Mesendoderm (in vitro differentiated cells): ENCODE measurements at regions not wholly inside any gene's neighbourhood (a gene's known extent, or its start where the extent isn't known, plus 50 kb on each side); places are given as distances from the start of the nearest gene placed in this dataset.

Experiments used
- DNase-seq: peaks from one replicate; pipeline ENCODE4 v3.0.0; 2013
- H2AK5ac ChIP-seq: 2 replicates; pipeline ENCODE4 v1.6.1; 2013; ENCODE audit warnings: low read length, inconsistent platforms
- H2BK120ac ChIP-seq: 2 replicates; pipeline ENCODE4 v1.6.1; 2013; ENCODE audit warnings: low read depth, mild to moderate bottlenecking, low read length, moderate library complexity, mixed read lengths
- H2BK15ac ChIP-seq: replicated peaks from 2 replicates; pipeline ENCODE4 v1.6.1; 2013; ENCODE audit warnings: low read depth, mild to moderate bottlenecking, moderate library complexity
- H2BK5ac ChIP-seq: 2 replicates; pipeline ENCODE4 v1.6.1; 2013; ENCODE audit warnings: low read length, inconsistent platforms
- H3K18ac ChIP-seq: 2 replicates; pipeline ENCODE4 v1.6.1; 2013; ENCODE audit warnings: mild to moderate bottlenecking, low read length, mixed read lengths
- H3K23ac ChIP-seq: one replicate; pipeline ENCODE4 v1.6.1; 2013; ENCODE audit warnings: low read length
- H3K27ac ChIP-seq: 2 replicates; pipeline ENCODE4 v1.5.1; 2013; ENCODE audit warnings: low read depth, mild to moderate bottlenecking, inconsistent platforms, low read length, moderate library complexity
- H3K27me3 ChIP-seq: 2 replicates; pipeline ENCODE4 v1.6.1; 2013; ENCODE audit warnings: low read length, control low read depth, mild to moderate bottlenecking, inconsistent platforms; ENCODE audit not compliant: insufficient read depth, poor library complexity
- H3K36me3 ChIP-seq: 2 replicates; pipeline ENCODE4 v1.6.1; 2013; ENCODE audit warnings: low read length, inconsistent platforms; ENCODE audit not compliant: control insufficient read depth, insufficient read depth
- H3K4ac ChIP-seq: one replicate; pipeline ENCODE4 v1.6.1; 2013; ENCODE audit warnings: low read depth, mild to moderate bottlenecking, low read length, moderate library complexity
- H3K4me1 ChIP-seq: 2 replicates; pipeline ENCODE4 v1.6.1; 2013; ENCODE audit warnings: low read depth, low read length, inconsistent platforms; ENCODE audit not compliant: control insufficient read depth
- H3K4me2 ChIP-seq: 2 replicates; pipeline ENCODE4 v1.6.1; 2013; ENCODE audit warnings: low read length
- H3K4me3 ChIP-seq: 2 replicates; pipeline ENCODE4 v1.5.1; 2013; ENCODE audit warnings: mild to moderate bottlenecking, low read length
- H3K56ac ChIP-seq: one replicate; pipeline ENCODE4 v1.6.1; 2013; ENCODE audit warnings: low read length
- H3K79me1 ChIP-seq: 2 replicates; pipeline ENCODE4 v1.6.1; 2013; ENCODE audit warnings: low read length, inconsistent platforms
- H3K79me2 ChIP-seq: 2 replicates; pipeline ENCODE4 v1.6.1; 2013; ENCODE audit warnings: mild to moderate bottlenecking, low read length; ENCODE audit not compliant: control insufficient read depth, insufficient read depth
- H3K9ac ChIP-seq: 2 replicates; pipeline ENCODE4 v1.6.1; 2013; ENCODE audit warnings: low read length, inconsistent platforms
- H4K5ac ChIP-seq: one replicate; pipeline ENCODE4 v1.6.1; 2013; ENCODE audit warnings: low read length
- H4K8ac ChIP-seq: one replicate; pipeline ENCODE4 v1.6.1; 2013; ENCODE audit warnings: low read depth, mild to moderate bottlenecking, control low read depth, low read length, moderate library complexity
- WGBS: extraction: QIAGEN DNeasy Blood & Tissue Kit; methylation state at CpG from one replicate; pipeline ENCODE4 v1.1.7; 2013; ENCODE audit warnings: low lambda C conversion rate, missing lambda C conversion rate; ENCODE audit not compliant: insufficient coverage; ENCODE audit errors: extremely low coverage; 5-methylcytosine and 5-hydroxymethylcytosine counted together

- Histone ChIP-seq H3K18ac (no peak overlapping the region), H4K8ac (no peak overlapping the region), H3K4me2 (no peak overlapping the region), H3K4me1 (no peaks in the 10 kb centered on the region), H4K5ac (no peak overlapping the region), H2BK5ac (no peak overlapping the region), H2BK15ac (no peak overlapping the region), H3K36me3 (no peaks in the 10 kb centered on the region), H3K27ac (no peak overlapping the region), H3K56ac (no peak overlapping the region), H3K4ac (no peak overlapping the region), H3K27me3 (no peaks in the 10 kb centered on the region), H3K4me3 (no peak overlapping the region), H3K79me2 (no peaks in the 10 kb centered on the region), H3K79me1 (no peaks in the 10 kb centered on the region), H2BK120ac (no peak overlapping the region), H2AK5ac (no peak overlapping the region), H3K9ac (no peak overlapping the region), H3K23ac (no peak overlapping the region)
- WGBS, result no CpG with 5 or more reads among the region's 2 CpGs
- DNase-seq, result no peak
Measured at GRCh38 chr4:136670265-136670664, 862.0 kb downstream of the PCDH18 start.

- no peaks in the 10 kb centered on the region for H3K79me1 ChIP-seq
- no peak overlapping the region for H3K4ac ChIP-seq
- no peak overlapping the region for H3K27ac ChIP-seq
- no peak overlapping the region for H3K4me2 ChIP-seq
- no peak overlapping the region for H4K8ac ChIP-seq
- H3K4me3 ChIP-seq, result no peak overlapping the region
- no peak overlapping the region for H4K5ac ChIP-seq
- H2BK5ac ChIP-seq, result no peak overlapping the region
- no peak overlapping the region for H2BK15ac ChIP-seq
- H2AK5ac ChIP-seq, result no peak overlapping the region
- no peak overlapping the region for H3K9ac ChIP-seq
- H3K23ac ChIP-seq, result no peak overlapping the region
- no CpG with 5 or more reads among the region's 1 CpG for WGBS
- H3K56ac ChIP-seq, result no peak overlapping the region
- H3K27me3 ChIP-seq, result no peaks in the 10 kb centered on the region
- no peak for DNase-seq
- no peak overlapping the region for H3K18ac ChIP-seq
- H3K4me1 ChIP-seq, result no peaks in the 10 kb centered on the region
- no peaks in the 10 kb centered on the region for H3K36me3 ChIP-seq
- H2BK120ac ChIP-seq, result no peak overlapping the region
- H3K79me2 ChIP-seq, result no peaks in the 10 kb centered on the region
Measured at GRCh38 chr4:136664988-136665387, 867.3 kb downstream of the PCDH18 start.

GRCh38 chr4:136662539-136662938, 869.8 kb downstream of the PCDH18 start:
- WGBS, result no CpG with 5 or more reads among the region's 1 CpG
- no peak overlapping the region for H3K23ac ChIP-seq
- DNase-seq, result no peak
- no peak overlapping the region for H2BK15ac ChIP-seq
- no peak overlapping the region for H3K4ac ChIP-seq
- no peak overlapping the region for H2BK120ac ChIP-seq
- no peaks in the 10 kb centered on the region for H3K36me3 ChIP-seq
- H3K79me1 ChIP-seq, result no peaks in the 10 kb centered on the region
- no peak overlapping the region for H2BK5ac ChIP-seq
- H3K56ac ChIP-seq, result no peak overlapping the region
- no peaks in the 10 kb centered on the region for H3K27me3 ChIP-seq
- no peaks in the 10 kb centered on the region for H3K79me2 ChIP-seq
- no peak overlapping the region for H2AK5ac ChIP-seq
- H3K9ac ChIP-seq, result no peak overlapping the region
- no peak overlapping the region for H3K4me2 ChIP-seq
- H3K27ac ChIP-seq, result no peak overlapping the region
- H3K18ac ChIP-seq, result no peak overlapping the region
- no peak overlapping the region for H4K5ac ChIP-seq
- no peaks in the 10 kb centered on the region for H3K4me1 ChIP-seq
- no peak overlapping the region for H3K4me3 ChIP-seq
- no peak overlapping the region for H4K8ac ChIP-seq

- Histone ChIP-seq H3K27me3 (no peaks in the 10 kb centered on the region), H3K9ac (no peak overlapping the region), H3K18ac (no peak overlapping the region), H3K23ac (no peak overlapping the region), H2BK15ac (no peak overlapping the region), H3K4me1 (no peaks in the 10 kb centered on the region), H3K79me1 (no peaks in the 10 kb centered on the region), H3K4me3 (no peak overlapping the region), H3K4me2 (no peak overlapping the region), H4K8ac (no peak overlapping the region), H3K56ac (no peak overlapping the region), H2AK5ac (no peak overlapping the region), H2BK120ac (no peak overlapping the region), H2BK5ac (no peak overlapping the region), H4K5ac (no peak overlapping the region), H3K79me2 (no peaks in the 10 kb centered on the region), H3K4ac (no peak overlapping the region), H3K27ac (no peak overlapping the region), H3K36me3 (no peaks in the 10 kb centered on the region)
- DNase-seq, result no peak
- WGBS, result no CpG with 5 or more reads among the region's 7 CpGs
Measured at GRCh38 chr4:136653640-136654406, 878.5 kb downstream of the PCDH18 start.

- no peak overlapping the region for H3K4ac ChIP-seq
- H3K79me2 ChIP-seq, result no peaks in the 10 kb centered on the region
- no peak for DNase-seq
- no peak overlapping the region for H2BK5ac ChIP-seq
- no peak overlapping the region for H3K56ac ChIP-seq
- H3K27me3 ChIP-seq, result no peaks in the 10 kb centered on the region
- H2BK120ac ChIP-seq, result no peak overlapping the region
- no peaks in the 10 kb centered on the region for H3K79me1 ChIP-seq
- H3K27ac ChIP-seq, result no peak overlapping the region
- H4K8ac ChIP-seq, result no peak overlapping the region
- H3K18ac ChIP-seq, result no peak overlapping the region
- no peak overlapping the region for H3K4me2 ChIP-seq
- no peak overlapping the region for H4K5ac ChIP-seq
- no peaks in the 10 kb centered on the region for H3K4me1 ChIP-seq
- no peak overlapping the region for H3K23ac ChIP-seq
- no peaks in the 10 kb centered on the region for H3K36me3 ChIP-seq
- no peak overlapping the region for H2BK15ac ChIP-seq
- H3K4me3 ChIP-seq, result no peak overlapping the region
- H2AK5ac ChIP-seq, result no peak overlapping the region
- no peak overlapping the region for H3K9ac ChIP-seq
Measured at GRCh38 chr4:136651932-136652331, 880.4 kb downstream of the PCDH18 start.

GRCh38 chr4:136651278-136651667, 881.0 kb downstream of the PCDH18 start:
- Histone ChIP-seq H4K5ac (no peak overlapping the region), H3K9ac (no peak overlapping the region), H3K4me3 (no peak overlapping the region), H2BK5ac (no peak overlapping the region), H3K36me3 (no peaks in the 10 kb centered on the region), H2BK15ac (no peak overlapping the region), H3K27me3 (no peaks in the 10 kb centered on the region), H3K27ac (peak overlapping the region; percentile 3), H3K79me1 (no peaks in the 10 kb centered on the region), H2AK5ac (no peak overlapping the region), H3K23ac (no peak overlapping the region), H3K79me2 (no peaks in the 10 kb centered on the region), H2BK120ac (peak overlapping the region; percentile 67), H3K4ac (peak overlapping the region; percentile 68), H3K4me1 (no peaks in the 10 kb centered on the region), H3K56ac (no peak overlapping the region), H3K4me2 (no peak overlapping the region), H4K8ac (no peak overlapping the region), H3K18ac (peak overlapping the region; percentile 43)
- WGBS, result no CpG with 5 or more reads among the region's 1 CpG
- no peak for DNase-seq
